IPS-18a (cell line): ENCODE measurements at regions not wholly inside any gene's neighbourhood (a gene's known extent, or its start where the extent isn't known, plus 50 kb on each side); places are given as distances from the start of the nearest gene placed in this dataset.
"Not testable (repeated sequence)": the region's sequence is repeated elsewhere in the genome, so short reads cannot be mapped to it uniquely, and the experiment has no call there.

ENCODE experiments used
- H3K27ac ChIP-seq: one replicate; pipeline ENCODE4 v1.5.1; 2013; ENCODE audit warnings: low read length
- H3K27me3 ChIP-seq: one replicate; pipeline ENCODE4 v1.6.1; 2013; ENCODE audit warnings: mild to moderate bottlenecking, low read length; ENCODE audit not compliant: control insufficient read depth, insufficient read depth
- H3K36me3 ChIP-seq: one replicate; pipeline ENCODE4 v1.6.1; 2013; ENCODE audit warnings: low read depth, low read length; ENCODE audit not compliant: control insufficient read depth
- H3K4me1 ChIP-seq: one replicate; pipeline ENCODE4 v1.6.1; 2013; ENCODE audit warnings: low read depth, low read length; ENCODE audit not compliant: control insufficient read depth
- H3K4me3 ChIP-seq: one replicate; pipeline ENCODE4 v1.5.1; 2013; ENCODE audit warnings: low read length
- H3K9ac ChIP-seq: one replicate; pipeline ENCODE4 v1.6.1; 2013; ENCODE audit warnings: mild to moderate bottlenecking, low read length, moderate library complexity
- H3K9me3 ChIP-seq: one replicate; pipeline ENCODE4 v1.6.1; 2013; ENCODE audit warnings: low read depth, low read length; ENCODE audit not compliant: control insufficient read depth

DNA sequence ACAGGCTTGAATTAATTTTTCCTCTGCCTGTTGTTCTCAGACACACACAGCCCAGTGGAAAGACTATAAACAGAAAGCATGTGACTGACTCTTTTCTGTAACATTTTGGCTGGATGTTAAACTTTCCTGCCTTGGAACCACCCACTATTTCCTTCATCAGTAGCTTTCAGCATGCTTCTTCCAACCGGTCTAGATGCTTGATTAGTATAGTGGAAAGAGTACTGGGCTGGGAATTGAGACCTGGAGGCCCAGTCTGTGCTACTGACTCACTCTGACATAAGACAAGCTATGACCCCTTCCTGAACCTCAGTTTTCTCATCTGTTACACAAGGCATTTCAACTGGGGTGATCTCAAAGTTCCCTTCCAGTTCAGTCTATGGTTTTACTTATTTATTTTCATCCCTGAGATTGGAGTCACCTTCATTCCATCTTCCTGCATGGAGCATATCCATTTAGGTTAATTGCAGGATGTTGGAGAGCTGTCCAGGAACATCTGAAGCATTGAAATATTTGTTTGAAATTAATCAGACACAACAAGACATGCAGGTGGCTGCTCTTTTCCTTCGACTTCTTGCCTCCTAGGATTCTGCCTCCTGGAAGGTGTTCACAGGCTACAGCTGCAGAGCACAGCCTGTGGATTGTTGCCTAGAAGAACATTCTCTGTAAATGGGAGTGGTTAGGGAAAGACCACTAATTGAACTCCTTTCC is 173.4 kb downstream of the RTL9 start:
- Histone ChIP-seq H3K9me3 (no peaks in the 10 kb centered on the region), H3K27ac (no peak overlapping the region), H3K36me3 (no peaks in the 10 kb centered on the region), H3K9ac (no peak overlapping the region), H3K4me1 (no peaks in the 10 kb centered on the region), H3K4me3 (no peak overlapping the region), H3K27me3 (no peaks in the 10 kb centered on the region)

DNA sequence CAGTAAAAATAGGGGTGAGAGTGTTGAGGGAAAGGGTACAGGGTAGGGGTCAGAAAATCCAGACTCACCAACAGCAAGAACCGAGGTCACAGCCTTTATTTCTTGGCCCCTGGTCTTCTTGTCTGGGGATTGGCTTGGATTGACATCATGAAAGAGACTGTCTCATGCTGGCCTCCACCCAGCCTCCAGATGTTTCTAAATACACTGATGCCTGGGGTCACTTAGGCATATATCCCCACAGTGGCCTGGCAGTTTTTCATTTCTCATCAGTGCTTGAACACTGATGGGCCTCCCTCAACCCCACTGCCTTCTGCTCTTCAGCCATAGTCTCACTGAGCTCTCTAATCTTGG is 173.9 kb downstream of the RTL9 start:
- Histone ChIP-seq H3K9me3 (no peaks in the 10 kb centered on the region), H3K4me1 (no peaks in the 10 kb centered on the region), H3K9ac (no peak overlapping the region), H3K36me3 (no peaks in the 10 kb centered on the region), H3K27me3 (no peaks in the 10 kb centered on the region), H3K4me3 (no peak overlapping the region), H3K27ac (no peak overlapping the region)

DNA sequence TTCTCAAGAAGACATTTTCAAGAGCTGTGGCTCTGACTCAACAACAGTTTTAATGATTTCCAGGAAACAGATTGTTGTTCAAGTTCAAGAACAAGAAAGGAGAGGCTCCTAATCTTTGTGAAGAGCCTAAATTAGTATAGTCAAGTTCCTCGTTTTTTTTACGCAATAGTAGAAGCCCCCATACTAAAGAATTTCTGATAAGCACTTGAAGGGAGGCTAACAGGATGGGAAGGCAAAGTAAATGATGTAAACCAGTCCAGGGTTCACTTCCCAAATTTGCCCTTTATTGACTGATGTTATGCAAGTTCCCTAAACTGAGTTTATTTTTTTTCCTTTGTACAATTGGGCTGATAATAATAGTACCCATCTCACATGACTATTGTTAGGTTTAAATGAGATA is 178.2 kb downstream of the RTL9 start:
- H3K27ac ChIP-seq, result no peak overlapping the region
- no peak overlapping the region for H3K4me3 ChIP-seq
- no peaks in the 10 kb centered on the region for H3K4me1 ChIP-seq
- H3K9ac ChIP-seq, result no peak overlapping the region
- no peaks in the 10 kb centered on the region for H3K27me3 ChIP-seq
- no peaks in the 10 kb centered on the region for H3K9me3 ChIP-seq
- H3K36me3 ChIP-seq, result no peaks in the 10 kb centered on the region

DNA sequence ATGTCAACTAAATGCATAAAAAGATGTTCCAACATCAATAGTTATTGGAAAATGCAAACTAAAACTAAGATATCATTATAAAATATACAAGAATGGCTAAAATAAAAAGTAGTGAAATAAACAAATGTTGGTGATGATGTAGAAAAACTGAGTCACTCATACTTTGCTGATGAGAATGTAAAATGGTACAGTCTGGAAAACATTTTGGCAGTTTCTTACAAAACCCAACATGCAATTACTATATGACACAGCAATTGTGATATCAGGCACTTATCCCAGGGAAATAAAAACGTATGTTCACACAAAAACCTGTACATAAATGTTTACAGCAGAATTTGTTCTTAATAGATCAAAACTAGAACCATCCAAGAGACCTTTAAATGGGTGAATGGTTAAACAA is 182.6 kb downstream of the RTL9 start:
- Histone ChIP-seq H3K27me3 (no peaks in the 10 kb centered on the region), H3K4me3 (no peak overlapping the region), H3K9ac (no peak overlapping the region), H3K4me1 (no peaks in the 10 kb centered on the region), H3K27ac (no peak overlapping the region), H3K36me3 (no peaks in the 10 kb centered on the region), H3K9me3 (no peaks in the 10 kb centered on the region)

DNA sequence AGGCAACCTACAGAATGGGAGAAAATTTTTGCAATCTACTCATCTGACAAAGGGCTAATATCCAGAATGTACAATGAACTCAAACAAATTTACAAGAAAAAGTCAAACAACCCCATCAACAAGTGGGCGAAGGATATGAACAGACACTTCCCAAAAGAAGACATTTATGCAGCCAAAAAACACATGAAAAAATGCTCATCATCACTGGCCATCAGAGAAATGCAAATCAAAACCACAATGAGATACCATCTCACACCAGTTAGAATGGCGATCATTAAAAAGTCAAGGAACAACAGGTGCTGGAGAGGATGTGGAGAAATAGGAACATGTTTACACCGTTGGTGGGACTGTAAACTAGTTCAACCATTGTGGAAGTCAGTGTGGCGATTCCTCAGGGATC is 192.2 kb downstream of the RTL9 start:
- not testable (repeated sequence) for H3K4me3 ChIP-seq, H3K4me1 ChIP-seq, H3K27me3 ChIP-seq, H3K9ac ChIP-seq, H3K27ac ChIP-seq, H3K36me3 ChIP-seq, H3K9me3 ChIP-seq

DNA sequence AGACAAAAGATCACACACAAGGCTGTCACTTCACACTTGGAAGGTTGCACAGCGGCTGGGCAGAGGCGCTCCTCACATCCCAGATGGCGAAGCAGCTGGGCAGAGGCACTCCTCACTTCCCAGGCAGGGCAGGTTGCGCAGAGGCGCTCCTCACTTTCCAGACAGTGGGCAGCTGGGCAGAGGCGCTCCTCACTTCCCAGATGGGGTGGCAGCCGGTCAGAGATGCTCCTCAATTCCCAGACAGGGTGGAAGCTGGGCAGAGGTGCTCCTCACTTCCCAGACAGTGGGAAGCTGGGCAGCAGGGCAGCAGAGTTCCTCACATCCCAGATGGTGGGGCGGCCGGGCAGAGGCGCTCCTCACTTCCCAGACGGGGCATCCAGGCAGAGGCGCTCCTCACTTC is 199.2 kb downstream of the RTL9 start:
- H3K9ac ChIP-seq, result no peak overlapping the region
- H3K27me3 ChIP-seq, result no peaks in the 10 kb centered on the region
- no peak overlapping the region for H3K4me3 ChIP-seq
- H3K4me1 ChIP-seq, result no peaks in the 10 kb centered on the region
- no peaks in the 10 kb centered on the region for H3K36me3 ChIP-seq
- H3K27ac ChIP-seq, result no peak overlapping the region
- H3K9me3 ChIP-seq, result peaks cover 3% of the 10 kb centered on the region

DNA sequence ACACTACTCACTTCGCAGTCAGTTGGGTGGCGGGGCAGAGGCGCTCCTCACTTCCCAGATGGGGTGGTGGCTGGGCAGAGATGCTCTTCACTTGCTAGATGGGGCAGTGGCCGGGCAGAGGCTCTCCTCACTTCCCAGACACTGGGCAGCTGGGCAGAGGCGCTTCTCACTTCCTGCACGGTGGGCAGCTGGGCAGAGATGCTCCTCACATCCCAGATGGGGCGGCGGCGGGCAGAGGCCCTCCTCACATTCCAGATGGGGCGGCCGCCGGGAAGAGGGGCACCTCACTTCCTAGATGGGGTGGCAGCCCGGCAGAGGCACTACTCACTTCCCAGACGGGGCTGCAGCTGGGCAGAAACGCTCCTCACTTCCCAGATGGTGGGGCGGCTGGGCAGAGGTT is 199.8 kb downstream of the RTL9 start:
- H3K27ac ChIP-seq, result no peak overlapping the region
- no peak overlapping the region for H3K9ac ChIP-seq
- no peaks in the 10 kb centered on the region for H3K4me1 ChIP-seq
- H3K36me3 ChIP-seq, result no peaks in the 10 kb centered on the region
- H3K9me3 ChIP-seq, result peaks cover 3% of the 10 kb centered on the region
- no peak overlapping the region for H3K4me3 ChIP-seq
- no peaks in the 10 kb centered on the region for H3K27me3 ChIP-seq

DNA sequence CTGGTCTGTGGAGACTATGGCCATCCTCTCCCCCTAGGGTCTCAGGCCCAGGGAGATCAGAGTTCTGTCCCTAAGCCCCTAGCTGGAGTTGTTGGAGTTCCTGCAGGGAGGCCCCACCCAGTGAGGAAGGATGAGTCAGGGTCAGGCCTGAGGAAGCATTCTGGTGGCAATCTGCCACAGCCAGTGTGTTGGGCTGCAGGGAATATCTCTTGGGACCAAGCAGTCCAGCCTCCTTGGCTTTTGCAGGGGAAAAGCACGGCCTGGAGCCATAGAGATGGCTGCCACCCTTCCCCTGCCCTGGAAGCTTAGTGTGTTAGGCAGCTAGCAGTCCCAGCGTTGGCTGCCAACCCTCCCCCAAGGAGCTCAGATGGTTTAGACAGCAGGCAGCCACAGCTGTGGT is 202.4 kb downstream of the RTL9 start:
- Histone ChIP-seq H3K9ac (no peak overlapping the region), H3K27me3 (no peaks in the 10 kb centered on the region), H3K4me1 (no peaks in the 10 kb centered on the region), H3K27ac (no peak overlapping the region), H3K4me3 (no peak overlapping the region), H3K36me3 (no peaks in the 10 kb centered on the region), H3K9me3 (peaks cover 2% of the 10 kb centered on the region)

DNA sequence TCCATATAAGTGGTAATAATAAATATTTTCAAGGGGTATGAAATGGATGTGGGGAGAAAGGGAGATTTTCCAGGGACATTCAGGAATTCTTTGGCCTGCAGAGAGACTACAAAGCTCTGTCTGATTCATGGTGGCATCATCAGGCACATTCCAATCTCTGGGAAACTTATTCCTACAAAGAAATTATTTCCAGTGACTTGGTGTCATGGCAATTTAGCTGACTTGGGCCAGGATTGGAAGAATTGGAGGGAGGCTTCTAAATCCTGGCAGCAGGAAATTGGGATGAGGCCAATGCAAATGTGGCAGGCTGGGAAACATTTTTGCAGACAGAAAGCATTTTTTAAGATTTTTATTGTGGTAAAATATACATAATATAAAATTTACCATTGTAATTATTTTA is 204.6 kb downstream of the RTL9 start:
- Histone ChIP-seq H3K27ac (no peak overlapping the region), H3K4me3 (no peak overlapping the region), H3K27me3 (no peaks in the 10 kb centered on the region), H3K9ac (no peak overlapping the region), H3K4me1 (no peaks in the 10 kb centered on the region), H3K36me3 (no peaks in the 10 kb centered on the region), H3K9me3 (no peaks in the 10 kb centered on the region)

DNA sequence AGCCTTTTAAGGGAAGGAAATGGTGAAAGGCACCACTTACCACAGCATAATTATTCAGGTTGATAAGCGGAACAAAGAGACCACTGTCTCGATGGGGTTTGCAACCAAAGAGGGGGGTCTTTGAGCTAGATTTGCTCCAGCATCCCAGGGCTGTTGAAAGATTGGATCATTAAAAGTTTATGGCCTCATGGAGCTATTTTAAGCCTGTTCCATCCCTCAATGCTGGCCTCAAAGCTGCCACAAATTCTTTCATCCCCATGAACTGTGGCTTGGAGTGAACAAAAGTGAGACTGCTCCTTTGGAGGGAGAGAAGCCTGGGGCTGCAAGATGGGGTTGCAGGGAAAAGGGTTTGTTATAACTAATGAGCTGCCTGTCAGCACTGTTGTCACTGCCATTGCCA is 209.8 kb downstream of the RTL9 start:
- Histone ChIP-seq H3K27me3 (no peaks in the 10 kb centered on the region), H3K4me3 (no peak overlapping the region), H3K36me3 (no peaks in the 10 kb centered on the region), H3K9ac (no peak overlapping the region), H3K4me1 (no peaks in the 10 kb centered on the region), H3K27ac (no peak overlapping the region), H3K9me3 (no peaks in the 10 kb centered on the region)

DNA sequence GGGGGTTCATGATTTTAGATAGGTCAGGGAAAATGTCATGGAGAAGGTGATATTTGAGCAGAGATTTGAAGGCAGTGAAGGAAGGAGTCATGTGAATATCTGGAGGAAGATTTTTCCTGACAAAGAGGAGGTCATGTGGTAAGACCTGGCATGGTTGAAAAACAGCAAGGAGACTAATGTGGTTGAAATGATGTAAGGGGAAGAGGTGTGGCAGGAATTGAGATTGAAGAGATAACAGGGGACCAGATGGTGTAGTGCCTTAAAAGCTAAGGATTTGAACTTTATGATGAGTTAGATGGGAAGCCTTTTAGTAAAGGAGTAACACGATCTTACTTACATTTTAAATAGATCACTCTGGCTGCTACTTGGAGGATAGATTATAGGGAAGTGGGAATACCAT is 210.9 kb downstream of the RTL9 start:
- no peaks in the 10 kb centered on the region for H3K27me3 ChIP-seq
- H3K9ac ChIP-seq, result no peak overlapping the region
- no peak overlapping the region for H3K4me3 ChIP-seq
- H3K9me3 ChIP-seq, result no peaks in the 10 kb centered on the region
- no peaks in the 10 kb centered on the region for H3K4me1 ChIP-seq
- no peak overlapping the region for H3K27ac ChIP-seq
- H3K36me3 ChIP-seq, result no peaks in the 10 kb centered on the region

DNA sequence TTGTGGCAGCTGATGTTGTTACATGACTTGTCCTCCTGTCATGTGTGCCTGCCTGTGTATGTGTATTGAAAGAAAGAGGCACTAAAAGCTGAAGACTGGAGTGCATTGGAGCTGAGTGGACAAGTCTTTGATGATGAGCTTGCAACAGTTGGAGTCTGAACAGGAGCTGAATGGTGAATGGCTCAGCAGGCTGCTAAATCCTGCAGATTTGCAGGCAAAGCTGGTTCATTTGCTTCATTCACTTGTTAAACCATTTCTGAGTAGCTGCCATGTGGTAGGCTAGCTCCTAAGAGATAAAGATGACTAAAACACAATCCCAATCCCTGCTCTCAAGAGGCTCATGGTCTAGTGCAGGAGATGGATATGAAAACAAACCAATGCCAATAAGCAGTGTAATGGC is 217.3 kb downstream of the CHRDL1 start:
- H3K4me1 ChIP-seq, result peaks cover 17% of the 10 kb centered on the region
- H3K27me3 ChIP-seq, result no peaks in the 10 kb centered on the region
- no peak overlapping the region for H3K4me3 ChIP-seq
- no peak overlapping the region for H3K27ac ChIP-seq
- H3K36me3 ChIP-seq, result no peaks in the 10 kb centered on the region
- H3K9ac ChIP-seq, result no peak overlapping the region
- H3K9me3 ChIP-seq, result no peaks in the 10 kb centered on the region
